Immature natural killer cell (primary cell): ENCODE measurements at regions not wholly inside any gene's neighbourhood (a gene's known extent, or its start where the extent isn't known, plus 50 kb on each side); places are given as distances from the start of the nearest gene placed in this dataset.

Experiments used
- DNase-seq, 3 donors: peaks; one replicate each; pipeline ENCODE4 v3.0.0; 2022; ENCODE audit warnings: mixed read lengths in 1 of 3
- H3K27ac Mint-ChIP-seq, 6 donors: one replicate each; pipeline ENCODE4 v1.8.0; 2020; ENCODE audit warnings: mixed read lengths in 6 of 6, mild to moderate bottlenecking in 5 of 6, inconsistent platforms in 4 of 6, moderate library complexity in 3 of 6
- H3K27me3 Mint-ChIP-seq, 3 donors: one replicate each; pipeline ENCODE4 v1.8.0; 2020 to 2021; ENCODE audit warnings: low read depth in 3 of 3, mild to moderate bottlenecking in 3 of 3, mixed read lengths in 3 of 3, moderate library complexity in 3 of 3, inconsistent platforms in 1 of 3
- H3K36me3 Mint-ChIP-seq, 3 donors: one replicate each; pipeline ENCODE4 v1.8.0; 2020; ENCODE audit warnings: mixed read lengths in 3 of 3, inconsistent platforms in 2 of 3, mild to moderate bottlenecking in 2 of 3
- H3K4me1 Mint-ChIP-seq, 2 donors: one replicate each; pipeline ENCODE4 v1.8.0; 2020; ENCODE audit warnings: inconsistent platforms in 2 of 2, mild to moderate bottlenecking in 2 of 2, mixed read lengths in 2 of 2, moderate library complexity in 1 of 2
- H3K4me3 Mint-ChIP-seq, 5 donors: one replicate each; pipeline ENCODE4 v1.8.0; 2020; ENCODE audit warnings: mild to moderate bottlenecking in 5 of 5, mixed read lengths in 5 of 5, inconsistent platforms in 3 of 5, moderate library complexity in 3 of 5
- H3K9me3 Mint-ChIP-seq, 6 donors: one replicate each; pipeline ENCODE4 v1.8.0; 2020; ENCODE audit warnings: mild to moderate bottlenecking in 6 of 6, mixed read lengths in 6 of 6, inconsistent platforms in 4 of 6, moderate library complexity in 3 of 6

- H3K36me3 Mint-ChIP-seq: no peaks in the 10 kb centered on the region
- H3K4me3 Mint-ChIP-seq: no peak overlapping the region
- DNase-seq: no peak
- peaks cover 0 to 2% (median 1%) of the 10 kb centered on the region in 3 donors for H3K27me3 Mint-ChIP-seq
- no peaks in the 10 kb centered on the region for H3K9me3 Mint-ChIP-seq
- H3K27ac Mint-ChIP-seq: no peak overlapping the region
- no peaks in the 10 kb centered on the region for H3K4me1 Mint-ChIP-seq
Observed at GRCh38 chr1:55320891-55321290, 105.7 kb upstream of the USP24 start.

- no peaks in the 10 kb centered on the region for H3K4me1 Mint-ChIP-seq
- no peaks in the 10 kb centered on the region for H3K9me3 Mint-ChIP-seq
- H3K27ac Mint-ChIP-seq: no peak overlapping the region
- H3K36me3 Mint-ChIP-seq: no peaks in the 10 kb centered on the region
- DNase-seq: no peak
- no peak overlapping the region for H3K4me3 Mint-ChIP-seq
- H3K27me3 Mint-ChIP-seq: peaks cover 0 to 2% (median 1%) of the 10 kb centered on the region in 3 donors
Observed at GRCh38 chr1:55318116-55318817, 103.1 kb upstream of the USP24 start.

GRCh38 chr1:55317673-55318072, 102.5 kb upstream of the USP24 start:
- Mint-ChIP-seq H3K4me1 (no peaks in the 10 kb centered on the region), H3K4me3 (no peak overlapping the region), H3K27me3 (peaks cover 0 to 2% (median 1%) of the 10 kb centered on the region in 3 donors), H3K27ac (no peak overlapping the region), H3K36me3 (no peaks in the 10 kb centered on the region), H3K9me3 (no peaks in the 10 kb centered on the region)
- no peak for DNase-seq

GRCh38 chr1:55316947-55317662, 101.9 kb upstream of the USP24 start:
- peak overlapping the region in 1 of 6 donors; percentile 25 for H3K27ac Mint-ChIP-seq
- no peaks in the 10 kb centered on the region for H3K9me3 Mint-ChIP-seq
- no peak for DNase-seq
- no peak overlapping the region for H3K4me3 Mint-ChIP-seq
- H3K4me1 Mint-ChIP-seq: no peaks in the 10 kb centered on the region
- no peaks in the 10 kb centered on the region for H3K36me3 Mint-ChIP-seq
- H3K27me3 Mint-ChIP-seq: peaks cover 0 to 2% (median 1%) of the 10 kb centered on the region in 3 donors

DNA sequence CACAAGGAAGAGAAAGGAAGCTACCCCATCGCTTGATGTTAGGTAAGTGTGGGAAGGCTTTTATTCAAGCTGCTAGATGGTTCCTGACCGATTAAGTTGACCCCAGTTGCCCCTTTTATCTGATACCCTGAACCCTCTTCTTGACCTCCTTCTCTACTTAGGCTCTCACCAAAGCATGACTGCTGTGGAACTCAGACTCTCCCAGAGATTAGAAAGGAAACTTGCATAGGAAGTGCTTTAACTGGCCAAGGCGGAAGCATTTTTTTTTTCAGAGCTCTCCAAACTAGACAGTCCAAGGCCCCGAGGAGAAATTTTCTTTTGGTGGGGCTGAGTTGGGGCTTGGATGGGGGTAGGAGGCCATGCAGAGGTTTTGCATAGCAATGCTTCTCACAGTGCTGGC, 101.3 kb upstream of the USP24 start:
- H3K4me3 Mint-ChIP-seq: no peak overlapping the region
- H3K27me3 Mint-ChIP-seq: peaks cover 0 to 2% (median 1%) of the 10 kb centered on the region in 3 donors
- no peak for DNase-seq
- H3K4me1 Mint-ChIP-seq: no peaks in the 10 kb centered on the region
- peak overlapping the region in 1 of 6 donors; percentile 25 for H3K27ac Mint-ChIP-seq
- H3K36me3 Mint-ChIP-seq: no peaks in the 10 kb centered on the region
- H3K9me3 Mint-ChIP-seq: no peaks in the 10 kb centered on the region

DNA sequence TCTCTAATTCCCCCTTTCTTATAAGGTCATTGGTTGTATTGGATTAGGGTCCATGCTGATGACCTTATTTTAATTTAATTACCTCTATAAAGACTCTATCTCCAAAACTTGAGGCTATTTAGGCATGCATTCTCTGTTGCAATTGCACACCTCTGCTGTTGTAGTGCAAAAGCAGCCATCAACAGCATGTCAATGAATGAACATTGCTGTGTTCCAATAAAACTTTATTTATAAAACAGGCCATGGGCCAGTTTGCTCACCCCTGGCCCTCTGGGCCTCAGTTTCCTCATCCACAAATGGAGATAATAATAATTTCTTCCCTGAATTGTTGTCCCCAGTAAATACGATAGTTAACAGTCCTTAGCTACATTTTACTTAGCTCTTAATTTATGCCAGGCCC, 100.4 kb upstream of the USP24 start:
- no peaks in the 10 kb centered on the region for H3K4me1 Mint-ChIP-seq
- no peak overlapping the region for H3K4me3 Mint-ChIP-seq
- no peaks in the 10 kb centered on the region for H3K9me3 Mint-ChIP-seq
- no peak for DNase-seq
- H3K36me3 Mint-ChIP-seq: no peaks in the 10 kb centered on the region
- H3K27me3 Mint-ChIP-seq: peaks cover 0 to 2% (median 1%) of the 10 kb centered on the region in 3 donors
- no peak overlapping the region for H3K27ac Mint-ChIP-seq

GRCh38 chr1:55314740-55315139, 99.6 kb upstream of the USP24 start:
- Mint-ChIP-seq H3K27ac (no peak overlapping the region), H3K4me1 (no peaks in the 10 kb centered on the region), H3K4me3 (no peak overlapping the region), H3K36me3 (no peaks in the 10 kb centered on the region), H3K9me3 (no peaks in the 10 kb centered on the region), H3K27me3 (peaks cover 0 to 2% (median 1%) of the 10 kb centered on the region in 3 donors)
- DNase-seq: no peak

DNA sequence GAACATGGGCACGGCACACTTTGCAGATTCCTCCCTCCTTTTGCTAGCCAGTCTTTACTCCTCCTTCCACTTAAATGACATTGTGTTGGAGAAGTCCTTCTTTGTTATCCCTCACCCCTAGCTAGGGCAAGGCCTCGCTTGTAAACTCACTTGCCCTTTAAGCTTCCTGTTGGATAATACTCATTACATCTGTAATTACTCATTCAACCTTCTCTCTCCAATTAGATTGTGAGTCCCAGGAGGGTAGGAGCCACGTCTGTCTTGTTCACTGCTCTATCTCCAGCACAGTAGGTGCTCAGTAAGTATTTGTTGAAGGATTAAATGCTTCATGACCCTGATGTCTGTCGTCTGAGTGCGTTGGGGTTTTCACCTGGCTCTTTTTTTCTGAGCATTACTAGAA, 98.7 kb upstream of the USP24 start:
- no peak for DNase-seq
- Mint-ChIP-seq H3K4me1 (no peaks in the 10 kb centered on the region), H3K27me3 (peaks cover under 1 to 2% (median 1%) of the 10 kb centered on the region in 3 donors), H3K36me3 (no peaks in the 10 kb centered on the region), H3K4me3 (no peak overlapping the region), H3K9me3 (no peaks in the 10 kb centered on the region), H3K27ac (no peak overlapping the region)

GRCh38 chr1:55311979-55312378, 96.8 kb upstream of the USP24 start:
- Mint-ChIP-seq H3K27ac (no peak overlapping the region), H3K4me1 (no peaks in the 10 kb centered on the region), H3K27me3 (peaks cover 0 to 2% (median 0%) of the 10 kb centered on the region in 3 donors), H3K4me3 (no peak overlapping the region), H3K36me3 (no peaks in the 10 kb centered on the region), H3K9me3 (no peaks in the 10 kb centered on the region)
- DNase-seq: no peak

- no peak for DNase-seq
- H3K4me3 Mint-ChIP-seq: no peak overlapping the region
- no peaks in the 10 kb centered on the region for H3K36me3 Mint-ChIP-seq
- no peak overlapping the region for H3K27ac Mint-ChIP-seq
- no peaks in the 10 kb centered on the region for H3K4me1 Mint-ChIP-seq
- no peaks in the 10 kb centered on the region for H3K9me3 Mint-ChIP-seq
- H3K27me3 Mint-ChIP-seq: peaks cover 0 to 2% (median 0%) of the 10 kb centered on the region in 3 donors
Observed at GRCh38 chr1:55311057-55311641, 96.0 kb upstream of the USP24 start.

DNA sequence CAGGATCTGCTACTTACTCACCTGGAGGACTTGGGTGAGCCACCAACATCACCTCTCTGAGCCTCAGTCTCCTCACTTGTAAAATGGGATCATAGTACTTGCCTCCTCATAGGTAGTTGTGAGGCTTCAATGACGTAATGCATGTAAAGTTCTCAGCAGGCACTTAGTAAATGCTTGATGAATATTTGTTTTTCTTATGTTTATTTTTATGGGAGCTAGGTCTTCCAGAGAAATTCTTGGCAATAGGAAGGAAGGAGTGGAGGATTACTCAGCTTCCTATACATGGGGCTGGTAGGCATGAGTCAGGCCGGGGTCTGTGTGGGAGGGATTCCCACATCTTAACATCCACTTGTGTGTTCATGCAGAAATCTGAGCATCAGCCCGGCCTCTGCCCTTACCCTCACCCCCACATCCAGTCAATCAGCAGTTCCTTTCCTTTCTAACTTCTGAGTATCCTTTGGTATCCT, 95.4 kb upstream of the USP24 start:
- Mint-ChIP-seq H3K36me3 (no peaks in the 10 kb centered on the region), H3K4me1 (no peaks in the 10 kb centered on the region), H3K27ac (no peak overlapping the region), H3K9me3 (no peaks in the 10 kb centered on the region), H3K27me3 (peaks cover 0 to 2% (median 0%) of the 10 kb centered on the region in 3 donors), H3K4me3 (no peak overlapping the region)
- no peak for DNase-seq

- Mint-ChIP-seq H3K36me3 (no peaks in the 10 kb centered on the region), H3K27ac (no peak overlapping the region), H3K27me3 (peaks cover 0 to 3% (median 2%) of the 10 kb centered on the region in 3 donors), H3K9me3 (no peaks in the 10 kb centered on the region), H3K4me3 (no peak overlapping the region), H3K4me1 (no peaks in the 10 kb centered on the region)
- no peak for DNase-seq
Observed at GRCh38 chr1:55309786-55310504, 94.8 kb upstream of the USP24 start.

DNA sequence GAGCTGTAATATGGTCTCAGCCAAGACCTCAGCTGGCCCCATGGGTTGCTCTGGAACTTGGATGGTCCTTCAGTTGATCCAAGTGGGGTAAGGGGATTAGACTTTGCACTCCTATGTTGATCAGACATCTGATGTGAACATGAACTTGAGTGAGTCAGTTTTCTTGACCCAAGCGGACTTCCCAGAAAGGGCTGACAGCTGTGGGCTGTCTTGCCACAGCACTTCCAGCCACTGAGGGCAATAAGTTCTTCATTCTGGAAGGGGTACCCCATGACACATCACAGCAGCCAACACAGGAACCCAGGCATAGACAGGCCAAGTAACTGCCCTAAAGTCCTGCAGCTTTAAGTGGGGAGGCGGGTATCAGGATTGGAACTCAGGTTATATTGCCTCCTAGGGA, 93.9 kb upstream of the USP24 start:
- H3K4me1 Mint-ChIP-seq: no peaks in the 10 kb centered on the region
- H3K36me3 Mint-ChIP-seq: no peaks in the 10 kb centered on the region
- H3K4me3 Mint-ChIP-seq: no peak overlapping the region
- H3K27me3 Mint-ChIP-seq: peaks cover 0 to 6% (median 2%) of the 10 kb centered on the region in 3 donors
- DNase-seq: no peak
- no peak overlapping the region for H3K27ac Mint-ChIP-seq
- no peaks in the 10 kb centered on the region for H3K9me3 Mint-ChIP-seq

- Mint-ChIP-seq H3K27me3 (peaks cover 2 to 6% (median 2%) of the 10 kb centered on the region in 3 donors), H3K9me3 (no peaks in the 10 kb centered on the region), H3K27ac (no peak overlapping the region), H3K4me3 (no peak overlapping the region), H3K36me3 (no peaks in the 10 kb centered on the region), H3K4me1 (no peaks in the 10 kb centered on the region)
- no peak for DNase-seq
Observed at GRCh38 chr1:55305735-55306134, 90.6 kb upstream of the USP24 start.
